ENCODE measurements at regions not wholly inside any gene's neighbourhood (a gene's known extent, or its start where the extent isn't known, plus 50 kb on each side); places are given as distances from the start of the nearest gene placed in this dataset.

DNA sequence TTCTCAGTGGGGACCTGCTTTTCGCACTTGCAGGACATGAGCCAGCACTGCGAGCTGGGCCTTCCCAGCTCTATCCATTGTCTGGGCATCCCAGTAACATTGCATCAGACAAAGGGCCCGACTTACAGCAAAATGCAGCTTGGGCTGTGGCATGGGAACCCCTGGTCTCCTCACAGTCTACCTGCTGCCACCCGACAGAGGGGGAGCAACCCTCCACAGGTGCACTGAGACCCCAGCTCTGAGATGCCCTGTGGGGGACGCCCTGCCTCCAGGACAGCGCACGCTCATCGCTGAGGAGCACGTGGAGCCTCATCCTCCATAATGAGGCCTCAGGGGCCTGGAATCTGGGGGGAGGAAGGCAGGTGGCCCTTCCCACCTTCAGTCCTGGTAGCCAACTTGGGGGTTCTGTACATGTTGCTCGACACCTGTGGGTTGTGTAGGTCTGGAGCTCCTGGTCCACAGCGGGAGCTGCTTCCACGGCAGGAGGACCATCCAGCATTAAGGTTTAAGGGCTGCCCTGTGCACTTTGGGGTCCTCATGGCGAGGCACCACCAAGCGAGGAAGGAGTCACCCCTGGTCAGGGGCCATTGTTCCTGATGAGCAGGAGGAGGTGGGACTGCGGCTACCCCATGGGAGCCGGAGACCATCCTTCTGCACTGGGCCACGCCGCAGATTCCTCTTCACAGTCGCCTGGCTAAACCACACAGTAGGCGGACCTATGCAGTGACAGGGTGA, 376.5 kb upstream of the IRX1 start:
- TF ChIP-seq EZH2 (IDR thresholded peaks at IDR 0.05; ENCODE audit: insufficient read depth, poor library complexity, severe bottlenecking) = no peak
- no peak for TF ChIP-seq EZH2phosphoT487 (IDR thresholded peaks at IDR 0.05; ENCODE audit: insufficient read depth, low read depth)

All from GM23248 (cell line).